HAP-1 (cell line): ENCODE measurements at regions not wholly inside any gene's neighbourhood (a gene's known extent, or its start where the extent isn't known, plus 50 kb on each side); places are given as distances from the start of the nearest gene placed in this dataset.

Experiments used
- DNase-seq, 2 experiments: peaks; one replicate each; pipeline ENCODE4 v3.0.0-alpha.2; 2016 to 2020; ENCODE audit warnings: low spot score in 2 of 2
- H3K27me3 ChIP-seq: fragments of 250-450 bp; sonication (Bioruptor Pico); 2 replicates; pipeline ENCODE4 v1.5.1; 2020; ENCODE audit warnings: low read depth, mild to moderate bottlenecking, moderate library complexity
- H3K36me3 ChIP-seq: fragments of 250-450 bp; sonication (Bioruptor Pico); replicated peaks from 2 replicates; pipeline ENCODE4 v1.5.1; 2020; ENCODE audit warnings: mild to moderate bottlenecking
- H3K4me1 ChIP-seq: fragments of 250-450 bp; sonication (Bioruptor Pico); 2 replicates; pipeline ENCODE4 v1.5.1; 2020; ENCODE audit warnings: mild to moderate bottlenecking
- H3K4me3 ChIP-seq: fragments of 250-450 bp; sonication (Bioruptor Pico); 2 replicates; pipeline ENCODE4 v1.5.1; 2020; ENCODE audit warnings: mild to moderate bottlenecking, moderate library complexity
- H3K9me3 ChIP-seq: fragments of 250-450 bp; sonication (Bioruptor Pico); 2 replicates; pipeline ENCODE4 v1.5.1; 2020; ENCODE audit warnings: mild to moderate bottlenecking, moderate library complexity
- in situ Hi-C: fragments of 300-500 bp; cut with MboI; formaldehyde crosslinking; loops from 3 replicates; pipeline ENCODE4 v1.14.3; 2020; ENCODE audit warnings: low sequenced_read_pairs, inconsistent platforms, mixed read lengths

DNA sequence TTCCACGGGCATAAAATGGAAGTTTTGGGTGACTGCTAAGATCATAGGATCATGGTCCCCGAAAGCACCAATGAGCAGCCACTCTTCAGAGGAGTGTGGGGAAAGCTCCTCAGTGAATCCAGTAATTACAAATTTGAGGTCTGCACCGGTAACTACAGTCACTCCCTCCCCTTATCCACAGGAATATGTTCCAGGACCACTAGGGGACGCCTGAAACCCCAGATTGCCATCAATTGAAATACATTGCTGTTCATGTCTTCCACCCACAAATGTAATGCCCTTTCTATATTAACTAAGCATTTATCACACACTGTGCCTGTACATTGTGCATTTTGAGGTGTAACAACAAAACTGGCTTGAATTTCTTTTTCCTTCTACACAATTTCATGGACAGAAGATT, 447.9 kb upstream of the PFKP start:
- DNase-seq: no peak
- in situ Hi-C loops: no loop called here
- no peak overlapping the region for H3K4me3 ChIP-seq

DNA sequence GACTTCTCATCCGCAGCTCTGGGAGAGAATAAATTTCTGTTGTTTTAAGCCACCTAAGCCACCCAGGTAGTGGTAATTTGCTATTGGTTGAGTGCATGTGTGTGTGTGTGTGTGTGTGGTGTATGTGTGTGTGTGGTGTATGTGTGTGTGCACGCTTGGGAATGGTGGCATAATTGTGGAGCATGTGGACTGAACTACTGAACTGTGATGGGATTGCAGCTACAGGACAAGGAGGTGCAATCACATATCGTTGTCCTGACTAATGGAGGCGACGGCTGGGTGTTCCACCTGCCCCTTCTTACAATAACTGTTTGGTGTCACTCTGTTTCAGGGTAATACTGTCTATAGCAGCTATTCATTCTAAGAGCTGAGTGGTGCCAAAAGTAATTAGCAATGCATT, 448.7 kb upstream of the PFKP start:
- Histone ChIP-seq H3K36me3 (no peaks in the 10 kb centered on the region), H3K4me1 (no peaks in the 10 kb centered on the region), H3K9me3 (no peaks in the 10 kb centered on the region), H3K4me3 (no peak overlapping the region), H3K27me3 (no peaks in the 10 kb centered on the region)
- DNase-seq: no peak
- in situ Hi-C loops: no loop called here

More for the DNA sequence above, 447.9 kb upstream of the PFKP start:
- Histone ChIP-seq H3K27me3 (no peaks in the 10 kb centered on the region), H3K9me3 (no peaks in the 10 kb centered on the region), H3K4me1 (no peaks in the 10 kb centered on the region), H3K36me3 (no peaks in the 10 kb centered on the region)

DNA sequence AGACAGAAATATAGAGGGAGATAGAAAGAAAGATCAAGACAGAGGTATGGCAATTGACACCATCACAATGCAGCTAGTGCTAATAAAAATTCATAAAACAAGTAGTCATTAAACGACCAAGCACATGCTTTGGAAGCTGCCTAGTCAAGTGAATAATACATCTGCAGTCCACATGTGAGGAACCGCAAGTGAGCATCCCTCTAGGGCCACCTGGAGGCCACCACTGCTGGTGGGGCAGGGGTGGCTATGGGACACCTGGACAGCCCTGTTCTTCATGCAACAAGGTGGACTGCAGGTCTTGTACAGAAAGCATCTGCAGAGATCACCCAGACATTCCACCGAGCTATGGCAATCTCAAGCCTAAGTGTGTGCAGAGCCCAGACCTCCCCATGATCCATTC, 451.1 kb upstream of the PFKP start:
- no peaks in the 10 kb centered on the region for H3K4me1 ChIP-seq
- no peaks in the 10 kb centered on the region for H3K36me3 ChIP-seq
- no peaks in the 10 kb centered on the region for H3K27me3 ChIP-seq
- no peak overlapping the region for H3K4me3 ChIP-seq
- no peaks in the 10 kb centered on the region for H3K9me3 ChIP-seq
- DNase-seq: no peak
- in situ Hi-C loops: no loop called here

DNA sequence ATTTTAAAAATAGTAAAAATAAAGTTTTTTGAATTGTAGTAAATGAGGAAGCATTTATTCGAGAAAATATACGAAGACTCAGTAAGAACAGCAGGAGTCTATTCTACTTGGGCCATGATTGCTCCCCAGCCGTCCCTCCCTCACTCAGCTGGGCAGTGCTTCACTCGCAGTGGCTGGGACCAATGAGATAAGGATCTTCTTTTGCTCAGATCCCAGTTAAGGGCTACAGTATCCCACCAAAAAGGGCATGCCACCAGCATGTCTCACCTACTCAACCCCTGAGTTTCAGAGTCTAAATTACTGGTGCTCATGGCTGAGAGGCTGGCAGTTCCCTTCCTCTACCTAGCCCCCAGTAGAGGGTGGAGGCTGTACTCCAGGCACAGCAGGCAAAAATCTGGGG, 455.7 kb upstream of the PFKP start:
- no peak overlapping the region for H3K4me3 ChIP-seq
- no peaks in the 10 kb centered on the region for H3K4me1 ChIP-seq
- in situ Hi-C loops: no loop called here
- no peaks in the 10 kb centered on the region for H3K36me3 ChIP-seq
- no peak for DNase-seq
- H3K27me3 ChIP-seq: no peaks in the 10 kb centered on the region
- H3K9me3 ChIP-seq: no peaks in the 10 kb centered on the region; the same call in 1 of the 2 replicates

DNA sequence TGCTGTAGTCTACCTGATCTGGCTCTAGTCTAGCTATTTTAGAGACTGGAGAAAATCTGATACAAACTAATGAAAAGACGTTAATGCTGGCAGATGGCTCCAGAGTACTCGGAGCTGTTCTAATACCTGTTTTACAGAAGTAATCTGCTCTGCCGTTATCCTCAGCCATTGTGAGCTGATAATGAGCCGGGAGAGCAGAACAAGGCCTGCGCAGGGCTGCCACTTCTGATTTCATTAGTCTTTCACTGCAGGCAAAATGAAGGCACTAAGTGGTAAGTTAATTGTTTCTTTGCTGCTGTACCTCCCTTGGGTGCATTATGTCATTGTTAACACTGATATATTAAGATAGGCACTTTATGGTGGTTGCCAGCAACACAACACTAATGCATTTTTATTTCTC, 456.4 kb upstream of the PFKP start:
- no peak overlapping the region for H3K4me3 ChIP-seq
- in situ Hi-C loops: no loop called here
- H3K4me1 ChIP-seq: no peaks in the 10 kb centered on the region
- H3K27me3 ChIP-seq: no peaks in the 10 kb centered on the region
- H3K36me3 ChIP-seq: no peaks in the 10 kb centered on the region
- H3K9me3 ChIP-seq: no peaks in the 10 kb centered on the region; the same call in 1 of the 2 replicates
- no peak for DNase-seq

DNA sequence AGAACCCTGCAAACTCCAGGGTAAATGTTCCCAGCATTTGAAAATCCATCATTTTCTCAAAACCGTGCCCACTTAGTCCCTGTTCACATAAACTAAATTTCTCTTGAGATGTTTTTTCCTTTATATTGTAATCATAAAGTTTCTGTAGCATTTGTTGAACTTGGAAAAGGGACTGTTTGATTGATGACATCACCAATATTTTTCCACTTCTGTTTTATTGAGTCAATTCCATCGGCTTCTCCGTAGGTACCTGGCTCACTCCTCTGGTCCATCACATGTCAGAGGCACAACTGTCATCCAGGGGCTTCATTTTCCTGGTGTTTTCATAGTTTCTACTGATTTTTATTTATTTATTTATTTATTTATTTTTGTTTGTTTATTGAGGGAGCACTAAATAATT, 462.5 kb upstream of the PFKP start:
- Histone ChIP-seq H3K4me3 (no peak overlapping the region), H3K36me3 (no peaks in the 10 kb centered on the region), H3K4me1 (no peaks in the 10 kb centered on the region), H3K9me3 (no peaks in the 10 kb centered on the region; the same call in 1 of the 2 replicates), H3K27me3 (no peaks in the 10 kb centered on the region)
- in situ Hi-C loops: no loop called here
- no peak for DNase-seq

DNA sequence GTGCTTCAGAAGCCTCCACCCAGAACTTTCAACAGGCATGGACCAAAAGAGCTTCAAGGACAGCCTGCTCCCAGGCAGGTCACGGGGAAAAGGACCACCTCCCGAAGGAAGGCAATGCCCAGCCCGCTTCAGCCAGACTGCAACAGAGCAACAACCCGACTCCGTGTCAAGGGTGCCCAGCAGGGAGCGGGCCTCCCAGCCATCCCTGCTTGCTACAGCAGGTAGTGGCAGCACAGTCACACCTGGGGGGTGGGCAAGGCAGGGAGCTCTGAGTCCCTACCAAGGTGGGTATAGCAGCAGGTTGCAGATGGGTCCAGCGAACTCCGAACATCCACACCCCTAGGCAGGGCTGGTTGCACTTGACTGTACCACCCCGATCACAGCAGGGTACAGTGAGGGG, 467.8 kb upstream of the PFKP start:
- Histone ChIP-seq H3K4me3 (no peak overlapping the region), H3K36me3 (no peaks in the 10 kb centered on the region), H3K4me1 (no peaks in the 10 kb centered on the region), H3K9me3 (no peaks in the 10 kb centered on the region), H3K27me3 (no peaks in the 10 kb centered on the region)
- in situ Hi-C loops: no loop called here
- DNase-seq: no peak

DNA sequence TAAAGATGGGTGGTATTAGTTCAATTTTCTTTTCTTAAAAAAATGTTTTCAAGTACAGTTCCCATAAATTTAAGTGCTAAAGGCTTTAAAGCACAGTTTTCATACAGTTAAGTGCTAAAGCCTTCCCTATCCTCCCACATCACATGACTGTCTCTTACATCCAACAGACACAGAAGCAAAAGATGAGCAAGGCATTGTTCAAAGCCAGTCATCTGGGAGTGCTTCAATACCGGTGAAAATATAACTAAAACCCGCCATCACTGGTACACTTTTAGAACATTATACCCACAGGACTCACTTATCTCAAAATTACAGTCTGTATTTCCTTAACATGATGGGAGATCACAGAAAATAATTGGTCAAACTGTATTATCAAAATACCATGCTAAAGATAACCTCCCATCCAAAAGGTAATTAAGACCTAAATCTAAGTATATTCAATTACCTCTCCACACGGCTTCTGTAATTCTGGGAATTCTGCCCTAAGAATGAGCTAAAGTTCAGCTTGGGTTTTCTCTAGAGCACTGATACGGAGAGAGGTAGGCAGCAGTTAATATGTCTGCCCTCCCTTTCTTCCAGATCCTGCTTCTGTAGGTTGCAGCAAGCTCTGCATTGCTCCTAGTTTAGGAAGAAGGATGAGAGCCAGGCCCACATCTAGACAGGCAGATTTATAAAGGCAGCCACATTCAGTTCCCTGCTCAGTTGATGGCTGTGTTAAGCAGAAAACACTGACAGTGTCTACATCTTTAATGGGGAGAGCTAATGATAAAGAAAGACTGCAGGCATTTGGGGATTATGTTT, 474.8 kb upstream of the PFKP start:
- Histone ChIP-seq H3K9me3 (no peaks in the 10 kb centered on the region), H3K27me3 (no peaks in the 10 kb centered on the region), H3K36me3 (no peaks in the 10 kb centered on the region), H3K4me1 (no peaks in the 10 kb centered on the region), H3K4me3 (no peak overlapping the region)
- in situ Hi-C loops: no loop called here
- no peak for DNase-seq

DNA sequence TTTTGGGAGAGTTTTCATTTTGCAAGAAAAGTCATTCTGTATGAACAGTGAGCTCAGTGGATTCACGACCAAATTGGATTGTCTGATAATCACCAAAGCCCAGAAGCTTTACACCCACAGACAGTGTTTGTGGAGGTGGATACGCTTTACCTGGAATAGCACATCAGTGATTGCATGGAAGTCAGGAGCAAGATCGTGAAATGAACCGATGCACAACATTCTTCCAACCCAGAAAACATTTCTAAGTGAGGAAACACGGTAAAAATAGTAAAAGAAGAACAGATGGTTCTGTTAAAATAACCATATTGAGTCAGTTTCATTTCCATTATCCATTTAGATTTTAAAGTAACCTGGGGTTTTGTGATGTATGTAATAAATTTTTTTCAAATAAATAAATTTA, 478.2 kb upstream of the PFKP start:
- no peaks in the 10 kb centered on the region for H3K27me3 ChIP-seq
- DNase-seq: no peak
- no peak overlapping the region for H3K4me3 ChIP-seq
- in situ Hi-C loops: no loop called here
- no peaks in the 10 kb centered on the region for H3K9me3 ChIP-seq
- no peaks in the 10 kb centered on the region for H3K4me1 ChIP-seq
- H3K36me3 ChIP-seq: no peaks in the 10 kb centered on the region

DNA sequence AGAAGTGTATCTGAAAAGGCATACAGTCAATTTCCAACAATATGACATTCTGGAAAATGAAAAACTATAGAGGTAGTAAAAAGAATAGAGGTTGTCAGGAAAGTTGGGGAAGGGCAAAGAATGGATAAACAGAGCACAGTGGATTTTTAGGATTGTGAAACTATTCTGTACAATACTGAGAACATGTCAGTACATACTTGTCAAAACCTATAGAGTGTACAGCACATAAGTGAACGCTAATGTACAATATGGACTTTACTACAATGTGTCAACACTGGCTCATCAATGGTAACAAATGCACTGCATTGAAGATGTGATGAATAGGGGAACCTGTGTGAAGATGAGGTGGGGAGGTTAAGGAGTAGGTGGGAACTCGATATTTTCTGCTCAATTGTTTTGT, 483.0 kb upstream of the PFKP start:
- Histone ChIP-seq H3K9me3 (no peaks in the 10 kb centered on the region), H3K27me3 (no peaks in the 10 kb centered on the region), H3K4me1 (no peaks in the 10 kb centered on the region), H3K36me3 (no peaks in the 10 kb centered on the region), H3K4me3 (no peak overlapping the region)
- DNase-seq: no peak
- in situ Hi-C loops: no loop called here

DNA sequence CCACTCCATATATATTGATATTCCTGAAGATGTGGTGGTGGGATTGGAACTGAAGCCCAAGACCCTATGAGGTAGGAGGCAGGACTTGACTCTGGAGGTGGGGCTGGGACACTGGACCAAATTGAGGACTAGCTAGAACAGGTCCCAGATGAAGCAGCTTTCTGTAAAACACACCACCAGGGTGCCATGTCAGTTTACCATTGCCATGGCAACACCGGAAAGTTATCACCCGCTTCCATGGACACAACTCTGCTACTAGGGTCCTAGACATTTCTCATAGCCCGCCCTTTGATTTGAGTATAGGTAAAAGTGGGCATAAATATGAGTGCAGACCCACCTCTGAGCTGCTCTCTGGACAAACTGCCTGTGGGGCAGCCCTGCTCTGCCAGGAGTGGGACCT, 490.5 kb upstream of the PFKP start:
- no peaks in the 10 kb centered on the region for H3K9me3 ChIP-seq
- no peak overlapping the region for H3K4me3 ChIP-seq
- H3K27me3 ChIP-seq: no peaks in the 10 kb centered on the region
- no peaks in the 10 kb centered on the region for H3K4me1 ChIP-seq
- H3K36me3 ChIP-seq: no peaks in the 10 kb centered on the region
- DNase-seq: no peak
- in situ Hi-C loops: no loop called here

DNA sequence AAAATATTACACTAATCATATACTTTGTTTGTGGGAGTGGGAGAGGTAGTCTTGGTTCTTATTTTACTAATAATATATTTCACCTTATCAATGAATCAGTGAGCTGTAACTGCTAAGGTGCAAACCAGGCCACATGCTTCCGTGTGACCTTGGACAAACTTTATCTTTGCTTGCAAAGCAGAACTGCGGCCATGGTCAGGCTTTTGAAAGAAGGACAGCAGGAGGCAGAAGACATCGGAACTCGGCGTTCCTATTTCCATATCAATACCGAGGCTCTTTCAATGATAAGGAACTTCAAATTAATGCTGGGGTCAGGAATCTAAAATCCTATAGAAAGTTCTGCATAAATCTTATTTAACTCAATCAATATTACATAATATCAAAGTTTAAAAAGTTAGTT, 491.9 kb upstream of the PFKP start:
- no peaks in the 10 kb centered on the region for H3K4me1 ChIP-seq
- DNase-seq: no peak
- no peaks in the 10 kb centered on the region for H3K36me3 ChIP-seq
- H3K27me3 ChIP-seq: no peaks in the 10 kb centered on the region
- in situ Hi-C loops: no loop called here
- H3K4me3 ChIP-seq: no peak overlapping the region
- no peaks in the 10 kb centered on the region for H3K9me3 ChIP-seq

DNA sequence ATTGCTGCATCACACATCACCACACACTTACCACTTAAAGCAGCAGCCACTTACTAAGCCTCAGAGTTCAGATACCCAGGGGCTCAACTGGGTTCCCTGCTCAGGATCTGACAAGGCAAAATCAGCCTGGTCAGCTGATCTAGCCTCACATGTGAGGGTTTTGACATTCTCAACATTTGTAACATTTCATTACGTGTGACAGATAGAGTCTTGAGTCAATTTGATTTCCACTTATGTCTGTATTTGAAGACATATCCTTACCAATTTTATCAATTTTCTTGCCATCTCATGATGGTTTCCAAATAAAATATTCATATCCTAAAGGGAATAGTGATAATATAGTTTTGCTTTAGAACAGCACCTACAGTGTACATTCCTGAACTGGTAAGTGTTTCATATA, 494.7 kb upstream of the PFKP start:
- Histone ChIP-seq H3K9me3 (no peaks in the 10 kb centered on the region), H3K36me3 (no peaks in the 10 kb centered on the region), H3K4me1 (no peaks in the 10 kb centered on the region), H3K4me3 (no peak overlapping the region), H3K27me3 (no peaks in the 10 kb centered on the region)
- in situ Hi-C loops: no loop called here
- DNase-seq: no peak

DNA sequence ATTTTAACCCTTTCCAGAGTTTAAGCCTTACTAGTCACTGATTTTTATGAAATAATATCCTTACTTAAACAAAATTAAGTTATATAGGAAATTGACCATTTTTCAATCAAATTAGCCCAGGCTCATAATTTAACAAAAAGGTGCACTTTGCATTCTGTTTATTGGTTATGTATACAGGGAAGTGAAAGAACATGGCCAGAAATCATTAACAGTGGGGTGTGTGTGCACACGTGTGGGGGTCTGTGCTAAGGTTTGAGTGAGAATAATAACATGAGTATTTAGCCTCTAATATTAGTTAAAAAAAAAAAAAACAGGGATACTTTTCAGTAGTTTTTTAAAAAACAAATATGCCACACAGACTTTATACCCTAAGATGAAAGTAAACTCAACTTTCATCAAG, 510.5 kb upstream of the PFKP start:
- Histone ChIP-seq H3K4me1 (no peaks in the 10 kb centered on the region), H3K27me3 (no peaks in the 10 kb centered on the region), H3K9me3 (no peaks in the 10 kb centered on the region), H3K36me3 (no peaks in the 10 kb centered on the region), H3K4me3 (no peak overlapping the region)
- DNase-seq: no peak
- in situ Hi-C loops: no loop called here

DNA sequence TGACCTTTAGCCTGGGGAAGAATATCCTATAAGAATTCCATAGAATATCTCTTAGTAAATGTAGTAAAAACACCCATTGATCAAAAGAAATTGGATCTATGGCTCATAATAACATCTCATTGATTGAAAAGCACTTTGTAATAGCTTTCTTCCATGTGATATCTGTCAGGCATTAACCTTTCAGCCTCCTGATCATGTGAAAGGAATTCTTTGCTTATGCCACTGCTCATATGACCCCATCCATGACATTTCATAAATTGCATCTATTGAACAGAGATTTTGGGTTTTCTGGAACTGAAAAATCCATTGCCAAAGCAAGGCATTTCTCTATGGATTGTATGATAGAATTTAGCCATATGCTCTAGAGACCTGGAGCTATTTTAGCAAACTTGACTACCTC, 519.3 kb upstream of the PFKP start:
- no peaks in the 10 kb centered on the region for H3K36me3 ChIP-seq
- H3K4me3 ChIP-seq: no peak overlapping the region
- H3K27me3 ChIP-seq: no peaks in the 10 kb centered on the region
- no peak for DNase-seq
- in situ Hi-C loops: no loop called here
- no peaks in the 10 kb centered on the region for H3K9me3 ChIP-seq
- H3K4me1 ChIP-seq: no peaks in the 10 kb centered on the region
